OCI-LY7 (cell line): ENCODE measurements at regions not wholly inside any gene's neighbourhood (a gene's known extent, or its start where the extent isn't known, plus 50 kb on each side); places are given as distances from the start of the nearest gene placed in this dataset.
"Not testable (repeated sequence)": the region's sequence is repeated elsewhere in the genome, so short reads cannot be mapped to it uniquely, and the experiment has no call there.

ENCODE experiments used
- BruUV-seq: library from RNA; stranded (reverse); fragments of 400-500 nt; replicated peaks from 2 replicates; lab custom pipeline; 2021; lab: Mats Ljungman, UMichigan
- CTCF ChIA-PET: fragments of 300-600 bp; sonication (Branson Sonifier 250); formaldehyde crosslinking; loops from one replicate; lab custom pipeline; 2022; ENCODE audit warnings: antibody characterized with exemption; ENCODE audit not compliant: unreplicated experiment; lab: Charles Lee
- POLR2A ChIA-PET: fragments of 300-600 bp; sonication (Branson Sonifier 250); formaldehyde crosslinking; loops from one replicate; lab custom pipeline; 2022; ENCODE audit warnings: antibody characterized with exemption; lab: Charles Lee
- DNase-seq: peaks from one replicate; pipeline ENCODE4 v3.0.0-alpha.2; 2015; ENCODE audit warnings: low spot score
- H2AFZ ChIP-seq: fragments of 200-600 bp; sonication (generic), shearing (Covaris generic); 2 replicates; pipeline ENCODE4 v1.6.1; 2014; ENCODE audit warnings: mild to moderate bottlenecking, antibody characterized with exemption, low read length, moderate library complexity
- H3K27ac ChIP-seq: fragments of 200-600 bp; sonication (generic); 2 replicates; pipeline ENCODE4 v1.5.1; 2014; ENCODE audit warnings: mixed run types, low read depth, mild to moderate bottlenecking, moderate library complexity, low read length, inconsistent platforms; ENCODE audit not compliant: poor library complexity, severe bottlenecking
- H3K36me3 ChIP-seq: fragments of 200-600 bp; sonication (generic); 2 replicates; pipeline ENCODE4 v1.6.1; 2014; ENCODE audit warnings: mild to moderate bottlenecking, antibody characterized with exemption, low read length, moderate library complexity, mixed read lengths; ENCODE audit not compliant: insufficient read depth
- H3K4me1 ChIP-seq: fragments of 200-600 bp; sonication (generic); 2 replicates; pipeline ENCODE4 v1.5.1; 2014; ENCODE audit warnings: mild to moderate bottlenecking, low read length; ENCODE audit not compliant: insufficient read depth, poor library complexity, severe bottlenecking
- H3K4me2 ChIP-seq: fragments of 200-600 bp; sonication (generic); 2 replicates; pipeline ENCODE4 v1.6.1; 2014; ENCODE audit warnings: mild to moderate bottlenecking, low read length
- H3K4me3 ChIP-seq: fragments of 200-600 bp; sonication (generic); 2 replicates; pipeline ENCODE4 v1.5.1; 2014; ENCODE audit warnings: mild to moderate bottlenecking, low read depth, low read length; ENCODE audit not compliant: poor library complexity, severe bottlenecking
- H3K79me2 ChIP-seq: fragments of 200-600 bp; sonication (generic); 2 replicates; pipeline ENCODE4 v1.6.1; 2016; ENCODE audit warnings: low read depth, mild to moderate bottlenecking, low read length, moderate library complexity, mixed read lengths; ENCODE audit not compliant: insufficient read depth
- H3K9me2 ChIP-seq: fragments of 200-600 bp; sonication (generic); 2 replicates; pipeline ENCODE4 v1.6.1; 2016; ENCODE audit warnings: mild to moderate bottlenecking, low read length, mixed read lengths; ENCODE audit not compliant: insufficient read depth
- H3K9me3 ChIP-seq: fragments of 200-600 bp; sonication (generic); 2 replicates; pipeline ENCODE4 v1.6.1; 2014; ENCODE audit warnings: mild to moderate bottlenecking, mixed run types, low read length, mixed read lengths
- H4K20me1 ChIP-seq: fragments of 200-600 bp; sonication (generic); 2 replicates; pipeline ENCODE4 v1.6.1; 2014; ENCODE audit warnings: mild to moderate bottlenecking, antibody characterized with exemption, low read length, moderate library complexity, mixed read lengths; ENCODE audit not compliant: insufficient read depth
- CTCF ChIP-seq: fragments of 200-600 bp; sonication (generic); conservative IDR thresholded peaks from 2 replicates; pipeline ENCODE4 v1.5.1; 2014; ENCODE audit warnings: mild to moderate bottlenecking, antibody characterized with exemption, low read length, moderate library complexity, mixed read lengths
- EZH2phosphoT487 ChIP-seq: fragments of 200-600 bp; sonication (generic); IDR thresholded peaks from 2 replicates; pipeline ENCODE4 v1.6.1; 2018; ENCODE audit warnings: low read depth, borderline replicate concordance, mild to moderate bottlenecking, mixed run types, antibody characterized with exemption, low read length, moderate library complexity, mixed read lengths
- intact Hi-C: fragments of 100-400 bp; cut with micrococcal nuclease; formaldehyde crosslinking; loops from one replicate; pipeline ENCODE4 v1.10.0; 2022; ENCODE audit not compliant: unreplicated experiment

GRCh38 chr2:124983595-124983994 lies 958.5 kb downstream of the CNTNAP5 start:
- Histone ChIP-seq H3K36me3 (no peaks in the 10 kb centered on the region), H3K4me2 (no peak overlapping the region), H3K4me1 (no peaks in the 10 kb centered on the region), H2AFZ (no peak overlapping the region), H4K20me1 (no peaks in the 10 kb centered on the region), H3K27ac (no peak overlapping the region), H3K79me2 (no peaks in the 10 kb centered on the region), H3K4me3 (no peak overlapping the region), H3K9me2 (no peaks in the 10 kb centered on the region), H3K9me3 (no peaks in the 10 kb centered on the region)
- intact Hi-C loops = no loop called here
- no TSS peak for BruUV-seq
- ChIA-PET CTCF (no interaction called here), POLR2A (no interaction called here)
- no peak for TF ChIP-seq CTCF
- TF ChIP-seq EZH2phosphoT487 = no peak
- DNase-seq = no peak

- no peak for DNase-seq
- Histone ChIP-seq H3K4me2 (no peak overlapping the region), H4K20me1 (no peaks in the 10 kb centered on the region), H3K9me3 (no peaks in the 10 kb centered on the region), H3K4me3 (no peak overlapping the region), H3K4me1 (no peaks in the 10 kb centered on the region), H3K79me2 (no peaks in the 10 kb centered on the region), H3K9me2 (no peaks in the 10 kb centered on the region), H3K27ac (no peak overlapping the region), H3K36me3 (no peaks in the 10 kb centered on the region), H2AFZ (no peak overlapping the region)
- CTCF ChIA-PET = no interaction called here
- POLR2A ChIA-PET = no interaction called here
- BruUV-seq = no TSS peak
- intact Hi-C loops = no loop called here
- TF ChIP-seq EZH2phosphoT487 (no peak), CTCF (no peak)
Observed at GRCh38 chr2:124985270-124985669, 960.2 kb downstream of the CNTNAP5 start.

- Histone ChIP-seq H3K4me3 (no peak overlapping the region), H3K9me3 (no peaks in the 10 kb centered on the region), H3K36me3 (no peaks in the 10 kb centered on the region), H4K20me1 (no peaks in the 10 kb centered on the region), H3K4me1 (no peaks in the 10 kb centered on the region), H3K79me2 (no peaks in the 10 kb centered on the region), H3K4me2 (no peak overlapping the region), H3K27ac (no peak overlapping the region), H2AFZ (no peak overlapping the region), H3K9me2 (no peaks in the 10 kb centered on the region)
- CTCF ChIA-PET = no interaction called here
- no peak for TF ChIP-seq CTCF
- no peak for TF ChIP-seq EZH2phosphoT487
- DNase-seq = no peak
- BruUV-seq = no TSS peak
- POLR2A ChIA-PET = no interaction called here
- intact Hi-C loops = no loop called here
Observed at GRCh38 chr2:124986136-124986535, 961.0 kb downstream of the CNTNAP5 start.

GRCh38 chr2:124986870-124987269 lies 961.8 kb downstream of the CNTNAP5 start:
- DNase-seq, H3K79me2 ChIP-seq, intact Hi-C loops, H3K27ac ChIP-seq, H2AFZ ChIP-seq, BruUV-seq, H3K4me1 ChIP-seq, POLR2A ChIA-PET, H3K4me2 ChIP-seq, CTCF ChIA-PET, H3K36me3 ChIP-seq, H3K9me2 ChIP-seq, H3K4me3 ChIP-seq, H3K9me3 ChIP-seq, H4K20me1 ChIP-seq: not testable (repeated sequence)
